ENCODE measurements at regions not wholly inside any gene's neighbourhood (a gene's known extent, or its start where the extent isn't known, plus 50 kb on each side); places are given as distances from the start of the nearest gene placed in this dataset.

DNA sequence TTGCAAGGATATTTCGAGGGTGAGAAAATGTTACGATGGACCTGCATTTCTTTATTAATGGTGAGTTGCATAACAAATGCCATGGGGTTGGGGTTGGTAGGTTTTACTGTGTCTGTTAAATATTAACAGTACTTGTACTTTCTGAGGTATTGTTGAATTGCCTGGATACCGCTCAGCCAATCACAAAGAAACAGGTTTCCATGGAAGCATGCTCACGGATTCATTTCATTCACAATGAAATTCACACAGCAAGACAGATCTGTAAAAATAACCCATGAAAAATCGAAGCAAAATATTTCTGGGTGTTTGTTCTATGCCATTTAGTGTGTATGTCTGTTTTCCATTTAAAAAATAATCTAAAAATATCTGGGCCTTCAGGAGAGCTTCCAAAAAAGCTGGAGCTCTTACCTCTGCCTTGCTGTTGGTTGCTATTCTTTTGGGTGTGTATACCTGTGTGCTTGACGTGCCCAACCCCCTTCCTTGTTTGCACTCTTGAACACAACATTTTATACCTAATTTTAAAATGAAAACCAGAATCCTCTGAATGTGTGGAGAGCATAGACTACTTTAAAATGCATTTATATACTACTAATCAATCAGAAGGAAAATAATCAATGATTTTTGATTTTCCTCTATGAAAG is 479.8 kb upstream of the TBL1XR1 start:
- TF ChIP-seq, protein P1, sequence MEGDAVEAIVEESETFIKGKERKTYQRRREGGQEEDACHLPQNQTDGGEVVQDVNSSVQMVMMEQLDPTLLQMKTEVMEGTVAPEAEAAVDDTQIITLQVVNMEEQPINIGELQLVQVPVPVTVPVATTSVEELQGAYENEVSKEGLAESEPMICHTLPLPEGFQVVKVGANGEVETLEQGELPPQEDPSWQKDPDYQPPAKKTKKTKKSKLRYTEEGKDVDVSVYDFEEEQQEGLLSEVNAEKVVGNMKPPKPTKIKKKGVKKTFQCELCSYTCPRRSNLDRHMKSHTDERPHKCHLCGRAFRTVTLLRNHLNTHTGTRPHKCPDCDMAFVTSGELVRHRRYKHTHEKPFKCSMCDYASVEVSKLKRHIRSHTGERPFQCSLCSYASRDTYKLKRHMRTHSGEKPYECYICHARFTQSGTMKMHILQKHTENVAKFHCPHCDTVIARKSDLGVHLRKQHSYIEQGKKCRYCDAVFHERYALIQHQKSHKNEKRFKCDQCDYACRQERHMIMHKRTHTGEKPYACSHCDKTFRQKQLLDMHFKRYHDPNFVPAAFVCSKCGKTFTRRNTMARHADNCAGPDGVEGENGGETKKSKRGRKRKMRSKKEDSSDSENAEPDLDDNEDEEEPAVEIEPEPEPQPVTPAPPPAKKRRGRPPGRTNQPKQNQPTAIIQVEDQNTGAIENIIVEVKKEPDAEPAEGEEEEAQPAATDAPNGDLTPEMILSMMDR (IDR thresholded peaks at IDR 0.05) = no peak
- no peak for TF ChIP-seq POLR2A (IDR thresholded peaks at IDR 0.05)

Measured in adrenal gland (tissue), 5 donors.